ENCODE measurements at regions not wholly inside any gene's neighbourhood (a gene's known extent, or its start where the extent isn't known, plus 50 kb on each side); places are given as distances from the start of the nearest gene placed in this dataset.

GRCh38 chr6:77074037-77074713 lies 389.1 kb downstream of the HTR1B start:
- intact Hi-C loops (cut with micrococcal nuclease; ENCODE audit: unreplicated experiment): no loop called here
- no peaks in the 10 kb centered on the region for H3K36me3 ChIP-seq (ENCODE audit: control insufficient read depth, insufficient read depth, low read length)
- CTCF ChIA-PET: no interaction called here

GRCh38 chr6:77073410-77073760 lies 389.9 kb downstream of the HTR1B start:
- TF ChIP-seq TCF7L2 (IDR thresholded peaks at IDR 0.05; ENCODE audit: low read depth, low read length) (no peak), SIN3A (IDR thresholded peaks at IDR 0.05; ENCODE audit: borderline replicate concordance, insufficient read depth, low read depth, low read length) (no peak)
- Histone ChIP-seq H3K36me3 (ENCODE audit: control insufficient read depth, insufficient read depth, low read length) (no peaks in the 10 kb centered on the region), H3K9me3 (ENCODE audit: control insufficient read depth, insufficient read depth, low read depth, low read length) (no peaks in the 10 kb centered on the region), H3K27ac (ENCODE audit: low read length) (no peak overlapping the region; the same call in 1 of the 2 replicates), H3K27me3 (ENCODE audit: control insufficient read depth, insufficient read depth, low read length) (no peaks in the 10 kb centered on the region), H3K4me1 (ENCODE audit: control insufficient read depth, insufficient read depth, low read length) (no peaks in the 10 kb centered on the region), H3K4me3 (ENCODE audit: low read depth in 2 of 2, low read length in 2 of 2) (no peak overlapping the region)
- in situ Hi-C loops (cut with HindIII; ENCODE audit: low pct_unique_long_range_greater_than_20kb, low sequenced_read_pairs) (no loop called here), intact Hi-C loops (cut with micrococcal nuclease; ENCODE audit: unreplicated experiment) (no loop called here)
- CTCF ChIA-PET: no interaction called here
- BruUV-seq (replicated peaks): no TSS peak
- no peak for DNase-seq (ENCODE audit: low read depth, low spot score)
- POLR2A ChIA-PET: no interaction called here
- ATAC-seq: no peak

More at GRCh38 chr6:77074037-77074713, 389.1 kb downstream of the HTR1B start:
- in situ Hi-C loops (cut with HindIII; ENCODE audit: low pct_unique_long_range_greater_than_20kb, low sequenced_read_pairs): no loop called here
- no peaks in the 10 kb centered on the region for H3K4me1 ChIP-seq (ENCODE audit: control insufficient read depth, insufficient read depth, low read length)
- TF ChIP-seq SIN3A (IDR thresholded peaks at IDR 0.05; ENCODE audit: borderline replicate concordance, insufficient read depth, low read depth, low read length) (no peak), TCF7L2 (IDR thresholded peaks at IDR 0.05; ENCODE audit: low read depth, low read length) (no peak), REST (IDR thresholded peaks at IDR 0.05; ENCODE audit: insufficient read depth in 1 of 2, low read depth in 2 of 2, low read length in 1 of 2) (no peak), POLR2AphosphoS5 (IDR thresholded peaks at IDR 0.05; ENCODE audit: low read depth, low read length) (no peak), CTCF (IDR thresholded peaks at IDR 0.05) (no peak)
- H3K27me3 ChIP-seq (ENCODE audit: control insufficient read depth, insufficient read depth, low read length): no peaks in the 10 kb centered on the region
- ATAC-seq (no peak), DNase-seq (ENCODE audit: low read depth, low spot score) (no peak)
- BruUV-seq (replicated peaks): no TSS peak
- H3K27ac ChIP-seq (ENCODE audit: low read length): no peak overlapping the region
- POLR2A ChIA-PET: no interaction called here
- H3K9me3 ChIP-seq (ENCODE audit: control insufficient read depth, insufficient read depth, low read depth, low read length): no peaks in the 10 kb centered on the region
- H3K4me3 ChIP-seq (ENCODE audit: low read depth in 2 of 2, low read length in 2 of 2): no peak overlapping the region

GRCh38 chr6:77072694-77073409 lies 390.4 kb downstream of the HTR1B start:
- in situ Hi-C loops (cut with HindIII; ENCODE audit: low pct_unique_long_range_greater_than_20kb, low sequenced_read_pairs): no loop called here
- ChIA-PET CTCF (no interaction called here), POLR2A (no interaction called here)
- no peaks in the 10 kb centered on the region for H3K4me1 ChIP-seq (ENCODE audit: control insufficient read depth, insufficient read depth, low read length)
- H3K27me3 ChIP-seq (ENCODE audit: control insufficient read depth, insufficient read depth, low read length): no peaks in the 10 kb centered on the region
- TF ChIP-seq POLR2AphosphoS5 (IDR thresholded peaks at IDR 0.05; ENCODE audit: low read depth, low read length): no peak
- H3K36me3 ChIP-seq (ENCODE audit: control insufficient read depth, insufficient read depth, low read length): no peaks in the 10 kb centered on the region
- intact Hi-C loops (cut with micrococcal nuclease; ENCODE audit: unreplicated experiment): no loop called here
- no peak for DNase-seq (ENCODE audit: low read depth, low spot score)
- no peak for ATAC-seq
- H3K9me3 ChIP-seq (ENCODE audit: control insufficient read depth, insufficient read depth, low read depth, low read length): no peaks in the 10 kb centered on the region
- no peak overlapping the region for H3K27ac ChIP-seq (ENCODE audit: low read length)
- H3K4me3 ChIP-seq (ENCODE audit: low read depth in 2 of 2, low read length in 2 of 2): no peak overlapping the region
- BruUV-seq (replicated peaks): no TSS peak

All from Panc1 (cell line).